Activated CD8-positive, alpha-beta memory T cell treated with anti-CD3 and anti-CD28 coated beads for 36 hours (primary cell): ENCODE measurements at regions not wholly inside any gene's neighbourhood (a gene's known extent, or its start where the extent isn't known, plus 50 kb on each side); places are given as distances from the start of the nearest gene placed in this dataset.
"Not testable (repeated sequence)": the region's sequence is repeated elsewhere in the genome, so short reads cannot be mapped to it uniquely, and the experiment has no call there.

Source experiments
- CTCF ChIA-PET: fragments of 350-600 bp; sonication (Branson Sonifier 250); formaldehyde crosslinking; loops from one replicate; lab custom pipeline; 2021; ENCODE audit warnings: antibody characterized with exemption; lab: Charles Lee
- POLR2A ChIA-PET: fragments of 350-600 bp; sonication (Branson Sonifier 250); formaldehyde crosslinking; loops from one replicate; lab custom pipeline; 2021; ENCODE audit warnings: antibody characterized with exemption; lab: Charles Lee

- POLR2A ChIA-PET = no interaction called here
- CTCF ChIA-PET = no interaction called here
Measured at GRCh38 chr13:105871768-105872167, 663.7 kb downstream of the EFNB2 start.

- ChIA-PET POLR2A (no interaction called here), CTCF (no interaction called here)
Measured at GRCh38 chr13:105871326-105871725, 664.1 kb downstream of the EFNB2 start.

- ChIA-PET CTCF (no interaction called here), POLR2A (no interaction called here)
Measured at GRCh38 chr13:105863300-105863920, 672.1 kb downstream of the EFNB2 start.

GRCh38 chr13:105848494-105848893 lies 687.0 kb downstream of the EFNB2 start:
- ChIA-PET POLR2A (no interaction called here), CTCF (no interaction called here)

- ChIA-PET POLR2A (no interaction called here), CTCF (no interaction called here)
Measured at GRCh38 chr13:105847527-105848291, 687.8 kb downstream of the EFNB2 start.

GRCh38 chr13:105846923-105847322 lies 688.5 kb downstream of the EFNB2 start:
- CTCF ChIA-PET = no interaction called here

GRCh38 chr13:105841286-105841685 lies 694.2 kb downstream of the EFNB2 start:
- ChIA-PET CTCF (no interaction called here), POLR2A (no interaction called here)

More at GRCh38 chr13:105846923-105847322, 688.5 kb downstream of the EFNB2 start:
- POLR2A ChIA-PET = no interaction called here

GRCh38 chr13:105838231-105838630 lies 697.2 kb downstream of the EFNB2 start:
- POLR2A ChIA-PET = no interaction called here
- CTCF ChIA-PET = no interaction called here

GRCh38 chr13:105837295-105837694 lies 698.2 kb downstream of the EFNB2 start:
- POLR2A ChIA-PET, CTCF ChIA-PET: not testable (repeated sequence)

GRCh38 chr13:105830821-105831220 lies 704.6 kb downstream of the EFNB2 start:
- CTCF ChIA-PET = no interaction called here
- POLR2A ChIA-PET = no interaction called here

- CTCF ChIA-PET = no interaction called here
- POLR2A ChIA-PET = no interaction called here
Measured at GRCh38 chr13:105827111-105827809, 708.2 kb downstream of the EFNB2 start.

- POLR2A ChIA-PET = no interaction called here
- CTCF ChIA-PET = no interaction called here
Measured at GRCh38 chr13:105825071-105825470, 710.4 kb downstream of the EFNB2 start.

GRCh38 chr13:105821337-105821736 lies 714.1 kb downstream of the EFNB2 start:
- ChIA-PET CTCF (no interaction called here), POLR2A (interaction anchor here (0.6 kb wide), 1 partner anchor 1413 kb away, joined by 6 read pairs; no protein-coding TSS in a partner anchor)

- POLR2A ChIA-PET = no interaction called here
- CTCF ChIA-PET = no interaction called here
Measured at GRCh38 chr13:105820415-105820814, 715.0 kb downstream of the EFNB2 start.

- CTCF ChIA-PET = no interaction called here
- POLR2A ChIA-PET = no interaction called here
Measured at GRCh38 chr13:105817498-105817897, 718.0 kb downstream of the EFNB2 start.

- ChIA-PET CTCF (no interaction called here), POLR2A (no interaction called here)
Measured at GRCh38 chr13:105816994-105817393, 718.5 kb downstream of the EFNB2 start.

GRCh38 chr13:105814902-105815250 lies 720.6 kb downstream of the EFNB2 start:
- CTCF ChIA-PET = no interaction called here
- POLR2A ChIA-PET = no interaction called here

GRCh38 chr13:105814219-105814901 lies 721.1 kb downstream of the EFNB2 start:
- ChIA-PET CTCF (no interaction called here), POLR2A (no interaction called here)

GRCh38 chr13:105806628-105806920 lies 728.9 kb downstream of the EFNB2 start:
- POLR2A ChIA-PET = no interaction called here
- CTCF ChIA-PET = no interaction called here

GRCh38 chr13:105805892-105806627 lies 729.4 kb downstream of the EFNB2 start:
- ChIA-PET CTCF (no interaction called here), POLR2A (no interaction called here)
